ENCODE measurements at regions not wholly inside any gene's neighbourhood (a gene's known extent, or its start where the extent isn't known, plus 50 kb on each side); places are given as distances from the start of the nearest gene placed in this dataset.
A peak's percentile ranks its signal among the peaks of the same experiment; 100 is the strongest.

DNA sequence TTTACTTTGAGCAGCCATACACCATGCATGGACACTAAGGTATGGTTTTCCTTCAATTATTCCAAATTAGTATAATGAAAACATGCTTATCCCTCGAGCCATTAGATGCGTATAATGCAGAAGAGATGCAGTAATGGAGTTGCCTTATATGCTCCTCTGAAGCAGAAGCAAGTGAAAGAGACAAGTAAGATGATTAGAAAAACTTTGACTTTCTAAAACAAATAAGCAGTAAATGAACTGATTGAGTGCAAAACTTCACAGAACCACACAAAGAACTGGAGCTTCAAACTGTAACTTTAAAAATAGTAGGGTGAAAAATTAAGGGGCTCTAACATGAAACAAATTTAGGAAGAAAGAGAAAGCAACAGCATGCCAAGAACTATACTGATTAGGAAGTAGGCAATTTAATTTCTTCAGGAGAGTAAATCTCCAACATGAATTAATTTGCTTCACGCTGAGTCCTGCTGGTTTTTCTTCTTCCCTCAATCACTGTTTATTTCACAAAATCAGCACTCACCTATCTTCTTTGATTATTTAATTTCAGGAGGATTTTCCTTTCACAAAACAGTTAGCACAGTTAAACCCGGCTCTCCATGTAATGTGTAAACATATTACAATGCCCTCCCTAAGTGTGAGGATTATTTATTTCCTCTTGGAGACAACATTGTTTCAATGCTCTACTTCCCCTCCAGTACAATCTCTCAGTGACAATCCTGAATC is 90.3 kb upstream of the PAM start:
- H3K4me2 ChIP-seq (ENCODE audit: low read length) = peak overlapping the region; percentile 34
- no peak overlapping the region for H3K9ac ChIP-seq (ENCODE audit: low read length)
- H3K9me3 ChIP-seq (ENCODE audit: low read length) = no peaks in the 10 kb centered on the region
- no peaks in the 10 kb centered on the region for H3F3A ChIP-seq (ENCODE audit: insufficient read depth, low read length, poor library complexity, severe bottlenecking)
- no peaks in the 10 kb centered on the region for H3K9me2 ChIP-seq (ENCODE audit: insufficient read depth, low read length)
- no peaks in the 10 kb centered on the region for H3K27me3 ChIP-seq (ENCODE audit: insufficient read depth, low read depth, low read length)
- TF ChIP-seq REST (IDR thresholded peaks at IDR 0.05; ENCODE audit: borderline replicate concordance) = no peak
- no peak for TF ChIP-seq EP300 (conservative IDR thresholded peaks at IDR 0.05; ENCODE audit: poor library complexity, severe bottlenecking)
- TF ChIP-seq TAF1 (IDR thresholded peaks at IDR 0.05; ENCODE audit: low read depth) = no peak
- TF ChIP-seq, protein P1, sequence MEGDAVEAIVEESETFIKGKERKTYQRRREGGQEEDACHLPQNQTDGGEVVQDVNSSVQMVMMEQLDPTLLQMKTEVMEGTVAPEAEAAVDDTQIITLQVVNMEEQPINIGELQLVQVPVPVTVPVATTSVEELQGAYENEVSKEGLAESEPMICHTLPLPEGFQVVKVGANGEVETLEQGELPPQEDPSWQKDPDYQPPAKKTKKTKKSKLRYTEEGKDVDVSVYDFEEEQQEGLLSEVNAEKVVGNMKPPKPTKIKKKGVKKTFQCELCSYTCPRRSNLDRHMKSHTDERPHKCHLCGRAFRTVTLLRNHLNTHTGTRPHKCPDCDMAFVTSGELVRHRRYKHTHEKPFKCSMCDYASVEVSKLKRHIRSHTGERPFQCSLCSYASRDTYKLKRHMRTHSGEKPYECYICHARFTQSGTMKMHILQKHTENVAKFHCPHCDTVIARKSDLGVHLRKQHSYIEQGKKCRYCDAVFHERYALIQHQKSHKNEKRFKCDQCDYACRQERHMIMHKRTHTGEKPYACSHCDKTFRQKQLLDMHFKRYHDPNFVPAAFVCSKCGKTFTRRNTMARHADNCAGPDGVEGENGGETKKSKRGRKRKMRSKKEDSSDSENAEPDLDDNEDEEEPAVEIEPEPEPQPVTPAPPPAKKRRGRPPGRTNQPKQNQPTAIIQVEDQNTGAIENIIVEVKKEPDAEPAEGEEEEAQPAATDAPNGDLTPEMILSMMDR (IDR thresholded peaks at IDR 0.05; ENCODE audit: poor library complexity, severe bottlenecking) = no peak
- TF ChIP-seq EZH2 (IDR thresholded peaks at IDR 0.05; ENCODE audit: borderline replicate concordance, insufficient read depth, low read length, poor library complexity, severe bottlenecking) = no peak
- TF ChIP-seq SMC3 (conservative IDR thresholded peaks at IDR 0.05; ENCODE audit: poor library complexity) = no peak
- TF ChIP-seq POLR2AphosphoS5 (IDR thresholded peaks at IDR 0.05) = no peak
- TF ChIP-seq MXI1 (conservative IDR thresholded peaks at IDR 0.05; ENCODE audit: poor library complexity, severe bottlenecking) = no peak
- TF ChIP-seq RAD21 (conservative IDR thresholded peaks at IDR 0.05) = no peak
- no peaks in the 10 kb centered on the region for H3K79me2 ChIP-seq (replicated peaks; ENCODE audit: insufficient read depth, low read length)
- no peaks in the 10 kb centered on the region for H4K20me1 ChIP-seq (ENCODE audit: insufficient read depth)
- H2AFZ ChIP-seq (ENCODE audit: low read depth, low read length) = peak overlapping the region; percentile 30
- peak overlapping the region; percentile 52 for H3K27ac ChIP-seq (ENCODE audit: low read length)
- no peak overlapping the region for H3K4me3 ChIP-seq (ENCODE audit: low read length)
- no peaks in the 10 kb centered on the region for H3K36me3 ChIP-seq (ENCODE audit: insufficient read depth, low read length)

GRCh38 chr5:102666164-102666946 is 88.8 kb upstream of the PAM start:
- H3K9me2 ChIP-seq (ENCODE audit: insufficient read depth, low read length) = no peaks in the 10 kb centered on the region
- H3F3A ChIP-seq (ENCODE audit: insufficient read depth, low read length, poor library complexity, severe bottlenecking) = no peaks in the 10 kb centered on the region
- H3K9ac ChIP-seq (ENCODE audit: low read length) = peak overlapping the region; percentile 6
- no peaks in the 10 kb centered on the region for H4K20me1 ChIP-seq (ENCODE audit: insufficient read depth)
- peak overlapping the region; percentile 52 for H3K27ac ChIP-seq (ENCODE audit: low read length)
- H3K27me3 ChIP-seq (ENCODE audit: insufficient read depth, low read depth, low read length) = no peaks in the 10 kb centered on the region
- peak overlapping the region; percentile 22 for H3K4me3 ChIP-seq (ENCODE audit: low read length)
- TF ChIP-seq EP300 (conservative IDR thresholded peaks at IDR 0.05; ENCODE audit: poor library complexity, severe bottlenecking) = peak; percentile 18
- TF ChIP-seq MXI1 (conservative IDR thresholded peaks at IDR 0.05; ENCODE audit: poor library complexity, severe bottlenecking) = peak; percentile 65
- no peak for TF ChIP-seq EZH2 (IDR thresholded peaks at IDR 0.05; ENCODE audit: borderline replicate concordance, insufficient read depth, low read length, poor library complexity, severe bottlenecking)
- H2AFZ ChIP-seq (ENCODE audit: low read depth, low read length) = peak overlapping the region; percentile 30
- no peaks in the 10 kb centered on the region for H3K9me3 ChIP-seq (ENCODE audit: low read length)
- H3K4me2 ChIP-seq (ENCODE audit: low read length) = peak overlapping the region; percentile 34
- no peaks in the 10 kb centered on the region for H3K36me3 ChIP-seq (ENCODE audit: insufficient read depth, low read length)
- no peaks in the 10 kb centered on the region for H3K79me2 ChIP-seq (replicated peaks; ENCODE audit: insufficient read depth, low read length)
